ENCODE measurements at regions not wholly inside any gene's neighbourhood (a gene's known extent, or its start where the extent isn't known, plus 50 kb on each side); places are given as distances from the start of the nearest gene placed in this dataset.

GRCh38 chr14:41087056-41087455 is 519.6 kb upstream of the LRFN5 start:
- Histone ChIP-seq H3K9ac (no peak overlapping the region), H3K4me3 (ENCODE audit: low read depth in 2 of 2, low read length in 1 of 2) (no peak overlapping the region), H3K9me2 (no peaks in the 10 kb centered on the region), H3K4me2 (no peak overlapping the region), H3K27ac (ENCODE audit: low read depth in 2 of 2, low read length in 1 of 2) (no peak overlapping the region), H3K36me3 (replicated peaks in 1 of 2; ENCODE audit: control insufficient read depth in 1 of 2, insufficient read depth in 2 of 2, low read length in 1 of 2) (no peaks in the 10 kb centered on the region), H3K79me2 (ENCODE audit: insufficient read depth) (no peaks in the 10 kb centered on the region), H2AFZ (ENCODE audit: low read depth) (no peak overlapping the region), H3F3A (replicated peaks; ENCODE audit: insufficient read depth) (no peaks in the 10 kb centered on the region), H3K4me1 (ENCODE audit: control insufficient read depth in 1 of 2, insufficient read depth in 2 of 2, low read depth in 1 of 2, low read length in 1 of 2) (no peaks in the 10 kb centered on the region), H3K9me3 (no peaks in the 10 kb centered on the region), H4K20me1 (ENCODE audit: insufficient read depth) (no peaks in the 10 kb centered on the region), H3K27me3 (ENCODE audit: insufficient read depth) (no peaks in the 10 kb centered on the region)
- DNase-seq, result no peak
- ChIA-PET POLR2A (no interaction called here), CTCF (interaction anchor here (1.1 kb wide), 1 partner anchor 15 kb away, joined by 3 read pairs; no protein-coding TSS in a partner anchor)
- WGBS (ENCODE audit: low lambda C conversion rate), result 65% methylated on average over 3 of the region's 3 CpGs
- TF ChIP-seq NFIC (IDR thresholded peaks at IDR 0.05; ENCODE audit: borderline replicate concordance) (no peak), MEF2A (IDR thresholded peaks at IDR 0.05; ENCODE audit: borderline replicate concordance, low read depth) (no peak), POLR2AphosphoS5 (IDR thresholded peaks at IDR 0.05; ENCODE audit: low read depth, low read length) (no peak), FOXJ3 (CRISPR knock-in tag; IDR thresholded peaks at IDR 0.05) (no peak), RCOR1 (IDR thresholded peaks at IDR 0.05; ENCODE audit: low read length) (no peak), CHD2 (IDR thresholded peaks at IDR 0.05; ENCODE audit: low read length, partially characterized antibody) (no peak), NRF1 (IDR thresholded peaks at IDR 0.05; ENCODE audit: low read depth, low read length) (no peak), EZH2phosphoT487 (IDR thresholded peaks at IDR 0.05; ENCODE audit: borderline replicate concordance, low read depth) (no peak), FOXM1 (IDR thresholded peaks at IDR 0.05; ENCODE audit: low read depth) (no peak), FOSL2 (IDR thresholded peaks at IDR 0.05; ENCODE audit: borderline replicate concordance, low read depth) (no peak), USF2 (IDR thresholded peaks at IDR 0.05; ENCODE audit: borderline replicate concordance, low read depth, low read length) (no peak), SMC3 (IDR thresholded peaks at IDR 0.05; ENCODE audit: low read depth, low read length) (no peak), JUND (IDR thresholded peaks at IDR 0.05) (no peak), TEAD4 (IDR thresholded peaks at IDR 0.05; ENCODE audit: borderline replicate concordance, insufficient read depth) (no peak), GABPA (IDR thresholded peaks at IDR 0.05; ENCODE audit: low read depth) (no peak), IRF3 (IDR thresholded peaks at IDR 0.05; ENCODE audit: low read depth, low read length) (no peak), RFX5 (IDR thresholded peaks at IDR 0.05; ENCODE audit: low read length) (no peak)

GRCh38 chr14:41073544-41073943 is 533.1 kb upstream of the LRFN5 start:
- no peak for DNase-seq
- H3K9me3 ChIP-seq, result no peaks in the 10 kb centered on the region
- no peak overlapping the region for H3K27ac ChIP-seq (ENCODE audit: low read depth in 2 of 2, low read length in 1 of 2)
- 68% methylated on average over 3 of the region's 3 CpGs for WGBS (ENCODE audit: low lambda C conversion rate)
- H3K9ac ChIP-seq, result no peak overlapping the region
- H3F3A ChIP-seq (replicated peaks; ENCODE audit: insufficient read depth), result no peaks in the 10 kb centered on the region
- no peak overlapping the region for H3K4me3 ChIP-seq (ENCODE audit: low read depth in 2 of 2, low read length in 1 of 2)
- H4K20me1 ChIP-seq (ENCODE audit: insufficient read depth), result no peaks in the 10 kb centered on the region
- ChIA-PET CTCF (no interaction called here), POLR2A (no interaction called here)
- no peaks in the 10 kb centered on the region for H3K27me3 ChIP-seq (ENCODE audit: insufficient read depth)
- H3K36me3 ChIP-seq (replicated peaks in 1 of 2; ENCODE audit: control insufficient read depth in 1 of 2, insufficient read depth in 2 of 2, low read length in 1 of 2), result no peaks in the 10 kb centered on the region
- no peaks in the 10 kb centered on the region for H3K9me2 ChIP-seq
- H3K4me1 ChIP-seq (ENCODE audit: control insufficient read depth in 1 of 2, insufficient read depth in 2 of 2, low read depth in 1 of 2, low read length in 1 of 2), result no peaks in the 10 kb centered on the region
- H3K79me2 ChIP-seq (ENCODE audit: insufficient read depth), result no peaks in the 10 kb centered on the region
- no peak overlapping the region for H2AFZ ChIP-seq (ENCODE audit: low read depth)
- no peak overlapping the region for H3K4me2 ChIP-seq
- TF ChIP-seq USF2 (IDR thresholded peaks at IDR 0.05; ENCODE audit: borderline replicate concordance, low read depth, low read length) (no peak), RCOR1 (IDR thresholded peaks at IDR 0.05; ENCODE audit: low read length) (no peak), NRF1 (IDR thresholded peaks at IDR 0.05; ENCODE audit: low read depth, low read length) (no peak), RFX5 (IDR thresholded peaks at IDR 0.05; ENCODE audit: low read length) (no peak), FOSL2 (IDR thresholded peaks at IDR 0.05; ENCODE audit: borderline replicate concordance, low read depth) (no peak), TAF1 (IDR thresholded peaks at IDR 0.05; ENCODE audit: borderline replicate concordance, low read depth, low read length) (no peak), RAD21 (IDR thresholded peaks at IDR 0.05; ENCODE audit: low read length) (no peak), NFIC (IDR thresholded peaks at IDR 0.05; ENCODE audit: borderline replicate concordance) (no peak), MXI1 (IDR thresholded peaks at IDR 0.05; ENCODE audit: low read depth, low read length) (no peak), POLR2AphosphoS5 (IDR thresholded peaks at IDR 0.05; ENCODE audit: low read depth, low read length) (no peak), GATA2 (CRISPR knock-in tag; IDR thresholded peaks at IDR 0.05) (no peak), TCF12 (IDR thresholded peaks at IDR 0.05) (no peak)
- TF ChIP-seq, protein P1, sequence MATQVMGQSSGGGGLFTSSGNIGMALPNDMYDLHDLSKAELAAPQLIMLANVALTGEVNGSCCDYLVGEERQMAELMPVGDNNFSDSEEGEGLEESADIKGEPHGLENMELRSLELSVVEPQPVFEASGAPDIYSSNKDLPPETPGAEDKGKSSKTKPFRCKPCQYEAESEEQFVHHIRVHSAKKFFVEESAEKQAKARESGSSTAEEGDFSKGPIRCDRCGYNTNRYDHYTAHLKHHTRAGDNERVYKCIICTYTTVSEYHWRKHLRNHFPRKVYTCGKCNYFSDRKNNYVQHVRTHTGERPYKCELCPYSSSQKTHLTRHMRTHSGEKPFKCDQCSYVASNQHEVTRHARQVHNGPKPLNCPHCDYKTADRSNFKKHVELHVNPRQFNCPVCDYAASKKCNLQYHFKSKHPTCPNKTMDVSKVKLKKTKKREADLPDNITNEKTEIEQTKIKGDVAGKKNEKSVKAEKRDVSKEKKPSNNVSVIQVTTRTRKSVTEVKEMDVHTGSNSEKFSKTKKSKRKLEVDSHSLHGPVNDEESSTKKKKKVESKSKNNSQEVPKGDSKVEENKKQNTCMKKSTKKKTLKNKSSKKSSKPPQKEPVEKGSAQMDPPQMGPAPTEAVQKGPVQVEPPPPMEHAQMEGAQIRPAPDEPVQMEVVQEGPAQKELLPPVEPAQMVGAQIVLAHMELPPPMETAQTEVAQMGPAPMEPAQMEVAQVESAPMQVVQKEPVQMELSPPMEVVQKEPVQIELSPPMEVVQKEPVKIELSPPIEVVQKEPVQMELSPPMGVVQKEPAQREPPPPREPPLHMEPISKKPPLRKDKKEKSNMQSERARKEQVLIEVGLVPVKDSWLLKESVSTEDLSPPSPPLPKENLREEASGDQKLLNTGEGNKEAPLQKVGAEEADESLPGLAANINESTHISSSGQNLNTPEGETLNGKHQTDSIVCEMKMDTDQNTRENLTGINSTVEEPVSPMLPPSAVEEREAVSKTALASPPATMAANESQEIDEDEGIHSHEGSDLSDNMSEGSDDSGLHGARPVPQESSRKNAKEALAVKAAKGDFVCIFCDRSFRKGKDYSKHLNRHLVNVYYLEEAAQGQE (IDR thresholded peaks at IDR 0.05; ENCODE audit: low read depth, low read length), result no peak
